ENCODE measurements at regions not wholly inside any gene's neighbourhood (a gene's known extent, or its start where the extent isn't known, plus 50 kb on each side); places are given as distances from the start of the nearest gene placed in this dataset.

DNA sequence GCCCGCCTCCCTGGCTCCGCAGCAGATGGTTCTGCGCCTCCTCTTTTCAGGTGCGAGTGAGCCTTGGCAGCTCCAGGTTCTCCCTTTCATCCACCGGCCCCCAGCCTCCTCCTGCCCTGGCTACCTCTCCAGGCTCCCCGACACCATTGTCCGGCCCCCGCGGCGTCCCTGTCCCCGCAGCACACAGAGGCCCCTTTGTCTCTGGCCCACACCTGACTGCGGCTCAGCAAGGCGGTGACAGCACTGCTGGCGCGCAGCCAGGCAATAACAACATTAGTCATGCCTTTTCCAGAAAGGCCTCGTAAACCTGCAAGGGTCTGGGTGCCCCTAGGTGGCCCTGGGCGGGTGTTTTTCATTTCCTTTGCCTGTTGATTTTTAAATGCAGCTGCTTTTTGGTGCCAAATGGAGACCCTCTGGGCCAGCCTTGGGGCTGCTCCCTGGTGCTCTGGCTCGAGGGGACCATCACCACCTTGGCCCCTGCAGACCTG, 73.2 kb upstream of the MEDAG start:
- TF ChIP-seq EP300 (IDR thresholded peaks at IDR 0.05): no peak
- no peak for TF ChIP-seq CTCF (IDR thresholded peaks at IDR 0.05)
- TF ChIP-seq POLR2A (IDR thresholded peaks at IDR 0.05): no peak
- TF ChIP-seq POLR2AphosphoS5 (IDR thresholded peaks at IDR 0.05): no peak

All from gastroesophageal sphincter (tissue), 3 donors.